PC-3 (cell line): ENCODE measurements at regions not wholly inside any gene's neighbourhood (a gene's known extent, or its start where the extent isn't known, plus 50 kb on each side); places are given as distances from the start of the nearest gene placed in this dataset.

ENCODE experiments used
- CTCF ChIP-seq: fragments of 300-600 bp; sonication (generic); conservative IDR thresholded peaks from 2 replicates; pipeline ENCODE4 v1.5.1; 2017; ENCODE audit warnings: antibody characterized with exemption, low read depth, mild to moderate bottlenecking, low read length
- EZH2 ChIP-seq: fragments of 300-600 bp; sonication (generic); IDR thresholded peaks from one replicate; pipeline ENCODE4 v1.6.1; 2017; ENCODE audit warnings: antibody characterized with exemption, mild to moderate bottlenecking, low read length; ENCODE audit not compliant: unreplicated experiment
- EZH2phosphoT487 ChIP-seq: fragments of 300-600 bp; sonication (generic); IDR thresholded peaks from 2 replicates; pipeline ENCODE4 v1.6.1; 2018; ENCODE audit warnings: mild to moderate bottlenecking, antibody characterized with exemption, low read length, borderline replicate concordance

GRCh38 chr11:115924744-115925567, 420.7 kb upstream of the CADM1 start:
- TF ChIP-seq CTCF = no peak
- TF ChIP-seq EZH2 = no peak
- no peak for TF ChIP-seq EZH2phosphoT487
